SU-DHL-6 (cell line): ENCODE measurements at regions not wholly inside any gene's neighbourhood (a gene's known extent, or its start where the extent isn't known, plus 50 kb on each side); places are given as distances from the start of the nearest gene placed in this dataset.

Experiments used
- H2AFZ ChIP-seq: fragments of 200-600 bp; sonication (generic); 2 replicates; pipeline ENCODE4 v1.6.1; 2014; ENCODE audit warnings: low read depth, mild to moderate bottlenecking, moderate library complexity, mixed read lengths, antibody characterized with exemption, low read length; ENCODE audit not compliant: severe bottlenecking
- H3F3A ChIP-seq: fragments of 200-600 bp; shearing (Covaris generic); 2 replicates; pipeline ENCODE4 v1.6.0; 2016; ENCODE audit warnings: antibody characterized with exemption, mild to moderate bottlenecking; ENCODE audit not compliant: insufficient read depth
- H3K27ac ChIP-seq: fragments of 200-600 bp; sonication (generic); 2 replicates; pipeline ENCODE4 v1.5.1; 2016; ENCODE audit warnings: low read depth, mild to moderate bottlenecking, low read length, moderate library complexity, mixed read lengths
- H3K27me3 ChIP-seq: fragments of 200-600 bp; sonication (generic), shearing (Covaris generic); 2 replicates; pipeline ENCODE4 v1.6.0; 2014; ENCODE audit warnings: mild to moderate bottlenecking, low read length
- H3K36me3 ChIP-seq: fragments of 200-600 bp; sonication (generic); 2 replicates; pipeline ENCODE4 v1.6.1; 2014; ENCODE audit warnings: mild to moderate bottlenecking, low read length, mixed read lengths
- H3K4me2 ChIP-seq: fragments of 300-600, 200-600 bp; shearing (Covaris generic), sonication (generic); 2 replicates; pipeline ENCODE4 v1.6.0; 2014; ENCODE audit warnings: low read length, low read depth, mild to moderate bottlenecking; ENCODE audit not compliant: poor library complexity, severe bottlenecking
- H3K4me3 ChIP-seq: fragments of 200-600 bp; sonication (generic); 2 replicates; pipeline ENCODE4 v1.5.1; 2014; ENCODE audit warnings: antibody characterized with exemption, low read length, mild to moderate bottlenecking, mixed read lengths; ENCODE audit not compliant: insufficient read depth, poor library complexity, severe bottlenecking
- H3K79me2 ChIP-seq: fragments of 200-600 bp; sonication (generic); 2 replicates; pipeline ENCODE4 v1.6.1; 2014; ENCODE audit warnings: mild to moderate bottlenecking, low read length, moderate library complexity; ENCODE audit not compliant: insufficient read depth
- H3K9ac ChIP-seq: fragments of 200-600 bp; sonication (generic); 2 replicates; pipeline ENCODE4 v1.7.0; 2014; ENCODE audit warnings: mild to moderate bottlenecking, low read length
- H3K9me2 ChIP-seq: fragments of 200-600 bp; sonication (generic); replicated peaks from 2 replicates; pipeline ENCODE4 v1.6.1; 2014; ENCODE audit warnings: low read length; ENCODE audit not compliant: insufficient read depth
- H3K9me3 ChIP-seq: fragments of 200-600 bp; sonication (generic); 2 replicates; pipeline ENCODE4 v1.6.1; 2014; ENCODE audit warnings: low read length, mixed read lengths; ENCODE audit not compliant: insufficient read depth
- H4K20me1 ChIP-seq: fragments of 200-600 bp; sonication (generic); 2 replicates; pipeline ENCODE4 v1.6.1; 2014; ENCODE audit warnings: low read depth, mild to moderate bottlenecking, antibody characterized with exemption, low read length, moderate library complexity, mixed read lengths
- EZH2phosphoT487 ChIP-seq: fragments of 200-600 bp; sonication (generic), shearing (Covaris generic); conservative IDR thresholded peaks from 2 replicates; pipeline ENCODE4 v1.6.1; 2018; ENCODE audit warnings: mild to moderate bottlenecking, antibody characterized with exemption, low read length, moderate library complexity, mixed read lengths
- TF ChIP-seq, protein P1 (sequence below): fragments of 200-600 bp; sonication (generic); IDR thresholded peaks from one replicate; pipeline ENCODE4 v1.5.1; 2017; ENCODE audit warnings: antibody characterized with exemption, mild to moderate bottlenecking, low read length, moderate library complexity; ENCODE audit not compliant: insufficient read depth, poor library complexity, severe bottlenecking

- no peaks in the 10 kb centered on the region for H3K36me3 ChIP-seq
- no peaks in the 10 kb centered on the region for H3K27me3 ChIP-seq
- no peaks in the 10 kb centered on the region for H3F3A ChIP-seq
- no peaks in the 10 kb centered on the region for H3K9me2 ChIP-seq
- H3K27ac ChIP-seq: no peak overlapping the region
- H3K4me3 ChIP-seq: no peak overlapping the region
- H3K9ac ChIP-seq: no peak overlapping the region
- TF ChIP-seq EZH2phosphoT487: no peak
- TF ChIP-seq, protein P1, sequence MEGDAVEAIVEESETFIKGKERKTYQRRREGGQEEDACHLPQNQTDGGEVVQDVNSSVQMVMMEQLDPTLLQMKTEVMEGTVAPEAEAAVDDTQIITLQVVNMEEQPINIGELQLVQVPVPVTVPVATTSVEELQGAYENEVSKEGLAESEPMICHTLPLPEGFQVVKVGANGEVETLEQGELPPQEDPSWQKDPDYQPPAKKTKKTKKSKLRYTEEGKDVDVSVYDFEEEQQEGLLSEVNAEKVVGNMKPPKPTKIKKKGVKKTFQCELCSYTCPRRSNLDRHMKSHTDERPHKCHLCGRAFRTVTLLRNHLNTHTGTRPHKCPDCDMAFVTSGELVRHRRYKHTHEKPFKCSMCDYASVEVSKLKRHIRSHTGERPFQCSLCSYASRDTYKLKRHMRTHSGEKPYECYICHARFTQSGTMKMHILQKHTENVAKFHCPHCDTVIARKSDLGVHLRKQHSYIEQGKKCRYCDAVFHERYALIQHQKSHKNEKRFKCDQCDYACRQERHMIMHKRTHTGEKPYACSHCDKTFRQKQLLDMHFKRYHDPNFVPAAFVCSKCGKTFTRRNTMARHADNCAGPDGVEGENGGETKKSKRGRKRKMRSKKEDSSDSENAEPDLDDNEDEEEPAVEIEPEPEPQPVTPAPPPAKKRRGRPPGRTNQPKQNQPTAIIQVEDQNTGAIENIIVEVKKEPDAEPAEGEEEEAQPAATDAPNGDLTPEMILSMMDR: no peak
- H3K9me3 ChIP-seq: no peaks in the 10 kb centered on the region
- no peaks in the 10 kb centered on the region for H4K20me1 ChIP-seq
- no peak overlapping the region for H3K4me2 ChIP-seq
- no peaks in the 10 kb centered on the region for H3K79me2 ChIP-seq
- H2AFZ ChIP-seq: no peak overlapping the region
These were observed 211.4 kb downstream of the EPHA4 start for GRCh38 chr2:221360742-221361141.

DNA sequence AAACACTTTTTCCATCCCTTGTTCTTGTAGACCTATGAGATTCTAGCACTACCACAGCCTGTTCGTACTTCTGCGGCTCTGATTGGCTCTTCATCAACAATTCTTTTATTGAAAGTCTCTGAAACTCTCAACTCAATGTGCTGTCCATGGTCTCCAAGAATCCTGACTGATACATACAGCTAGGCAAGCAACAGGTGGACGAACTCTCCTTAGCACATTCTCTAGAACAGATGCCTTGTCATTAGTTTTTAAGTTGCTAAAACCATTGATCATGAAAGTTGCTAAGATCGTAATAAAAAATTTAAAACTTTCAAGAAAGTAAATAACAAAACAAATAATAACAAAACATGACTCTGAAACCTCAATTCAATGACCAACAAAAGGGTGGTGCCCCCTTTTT, 210.5 kb downstream of the EPHA4 start:
- H3K27ac ChIP-seq: no peak overlapping the region

DNA sequence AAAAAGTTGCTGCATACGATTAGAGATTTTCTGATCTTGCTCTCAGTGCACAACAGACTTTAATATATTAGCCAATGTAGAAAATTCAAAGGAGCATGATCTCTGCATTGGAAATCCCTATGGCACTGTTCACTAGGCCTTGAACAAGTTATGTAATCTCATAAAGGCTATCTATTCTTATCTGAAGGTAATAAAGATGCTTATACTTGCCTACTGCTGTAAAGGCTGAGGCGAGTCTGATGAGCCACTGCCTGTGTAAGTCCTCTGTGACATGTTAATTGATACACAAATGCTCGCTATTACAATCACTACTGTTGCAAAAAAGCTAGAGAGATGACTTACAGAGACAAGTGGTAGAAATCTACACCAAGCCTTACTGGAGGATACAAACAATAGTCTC, 207.4 kb downstream of the EPHA4 start:
- H2AFZ ChIP-seq: no peak overlapping the region
- H3K4me2 ChIP-seq: no peak overlapping the region
- no peaks in the 10 kb centered on the region for H3K9me2 ChIP-seq
- TF ChIP-seq, protein P1: no peak
- TF ChIP-seq EZH2phosphoT487: no peak
- H3K36me3 ChIP-seq: no peaks in the 10 kb centered on the region
- H3K27ac ChIP-seq: no peak overlapping the region
- no peak overlapping the region for H3K4me3 ChIP-seq
- H3K27me3 ChIP-seq: no peaks in the 10 kb centered on the region
- H3K9me3 ChIP-seq: no peaks in the 10 kb centered on the region
- H3K79me2 ChIP-seq: no peaks in the 10 kb centered on the region
- H3F3A ChIP-seq: no peaks in the 10 kb centered on the region
- no peaks in the 10 kb centered on the region for H4K20me1 ChIP-seq
- no peak overlapping the region for H3K9ac ChIP-seq

More for the DNA sequence above, 210.5 kb downstream of the EPHA4 start:
- no peaks in the 10 kb centered on the region for H3K27me3 ChIP-seq
- no peak overlapping the region for H2AFZ ChIP-seq
- H3F3A ChIP-seq: no peaks in the 10 kb centered on the region
- no peak overlapping the region for H3K4me3 ChIP-seq
- H3K9ac ChIP-seq: no peak overlapping the region
- no peaks in the 10 kb centered on the region for H3K36me3 ChIP-seq
- TF ChIP-seq, protein P1: no peak
- TF ChIP-seq EZH2phosphoT487: no peak
- H3K79me2 ChIP-seq: no peaks in the 10 kb centered on the region
- no peaks in the 10 kb centered on the region for H3K9me3 ChIP-seq
- H4K20me1 ChIP-seq: no peaks in the 10 kb centered on the region
- no peaks in the 10 kb centered on the region for H3K9me2 ChIP-seq
- no peak overlapping the region for H3K4me2 ChIP-seq
